ENCODE measurements at regions not wholly inside any gene's neighbourhood (a gene's known extent, or its start where the extent isn't known, plus 50 kb on each side); places are given as distances from the start of the nearest gene placed in this dataset.

GRCh38 chr14:101380512-101380911, 180.8 kb upstream of the DIO3 start (continued):
- TF ChIP-seq MXI1 (IDR thresholded peaks at IDR 0.05; ENCODE audit: borderline replicate concordance, low read depth, low read length) (no peak), MYNN (CRISPR knock-in tag; IDR thresholded peaks at IDR 0.05; ENCODE audit: low read depth) (no peak), SAP130 (CRISPR knock-in tag; IDR thresholded peaks at IDR 0.05; ENCODE audit: low read depth) (no peak), NFIB (CRISPR knock-in tag; IDR thresholded peaks at IDR 0.05; ENCODE audit: borderline replicate concordance) (no peak)

DNA sequence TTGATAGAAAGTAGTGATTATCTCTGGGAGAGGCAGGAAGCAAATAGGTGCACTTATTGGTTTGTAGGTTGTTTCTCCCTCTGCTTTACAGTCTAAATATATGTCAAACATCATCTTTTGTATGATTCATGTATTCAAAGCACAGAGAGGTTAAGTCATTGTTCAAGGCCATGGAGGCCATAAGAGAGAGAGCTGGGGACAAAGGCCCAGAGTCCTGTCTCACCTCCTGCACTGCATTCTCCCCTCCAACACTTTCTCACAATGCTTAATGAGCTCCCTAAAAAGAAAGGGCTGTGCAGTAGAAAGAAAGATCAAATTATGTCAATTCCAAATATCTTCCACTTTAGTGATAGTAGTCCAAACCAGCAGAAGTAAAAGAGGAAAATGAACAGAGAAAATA, 180.4 kb upstream of the DIO3 start:
- no peak overlapping the region for H3K27ac ChIP-seq (ENCODE audit: extremely low read length, insufficient read depth, low read length)
- H3K9ac ChIP-seq (ENCODE audit: insufficient read depth, low read depth, low read length): no peak overlapping the region
- no peaks in the 10 kb centered on the region for H4K20me1 ChIP-seq (ENCODE audit: insufficient read depth, low read length)
- H3K79me2 ChIP-seq (ENCODE audit: insufficient read depth, low read length): no peaks in the 10 kb centered on the region
- peak; percentile 91 for TF ChIP-seq ZKSCAN5 (CRISPR knock-in tag; IDR thresholded peaks at IDR 0.05)
- TF ChIP-seq, protein P1, sequence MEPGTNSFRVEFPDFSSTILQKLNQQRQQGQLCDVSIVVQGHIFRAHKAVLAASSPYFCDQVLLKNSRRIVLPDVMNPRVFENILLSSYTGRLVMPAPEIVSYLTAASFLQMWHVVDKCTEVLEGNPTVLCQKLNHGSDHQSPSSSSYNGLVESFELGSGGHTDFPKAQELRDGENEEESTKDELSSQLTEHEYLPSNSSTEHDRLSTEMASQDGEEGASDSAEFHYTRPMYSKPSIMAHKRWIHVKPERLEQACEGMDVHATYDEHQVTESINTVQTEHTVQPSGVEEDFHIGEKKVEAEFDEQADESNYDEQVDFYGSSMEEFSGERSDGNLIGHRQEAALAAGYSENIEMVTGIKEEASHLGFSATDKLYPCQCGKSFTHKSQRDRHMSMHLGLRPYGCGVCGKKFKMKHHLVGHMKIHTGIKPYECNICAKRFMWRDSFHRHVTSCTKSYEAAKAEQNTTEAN (CRISPR knock-in tag; conservative IDR thresholded peaks at IDR 0.05): no peak
- ATAC-seq (no peak), FAIRE-seq (no peak), DNase-seq (ENCODE audit: low spot score) (no peak)
- no peaks in the 10 kb centered on the region for H3K27me3 ChIP-seq (ENCODE audit: control insufficient read depth in 1 of 2, insufficient read depth in 2 of 2, low read length in 2 of 2)
- CTCF ChIA-PET (ENCODE audit: low intra/inter-chr PET ratio, low total read pairs): no interaction called here
- H3K4me3 ChIP-seq (replicated peaks in 1 of 3; ENCODE audit: insufficient read depth in 1 of 3, low read depth in 2 of 3, low read length in 3 of 3): no peak overlapping the region
- BruUV-seq (replicated peaks): no TSS peak
- no peak overlapping the region for H2AFZ ChIP-seq (ENCODE audit: low read length)
- no peak overlapping the region for H3K4me2 ChIP-seq (ENCODE audit: low read depth, low read length)
- no peaks in the 10 kb centered on the region for H3K36me3 ChIP-seq (replicated peaks in 1 of 2; ENCODE audit: control insufficient read depth in 1 of 2, insufficient read depth in 2 of 2, low read length in 2 of 2)
- peaks cover 14% of the 10 kb centered on the region; the same call in 1 of the 2 replicates for H3K9me3 ChIP-seq (ENCODE audit: low read length)
- POLR2A ChIA-PET: no interaction called here
- intact Hi-C loops (cut with micrococcal nuclease; ENCODE audit: unreplicated experiment): no loop called here
- in situ Hi-C loops (cut with HindIII; ENCODE audit: extremely low pct_ligation_motif_present, low pct_unique_long_range_greater_than_20kb): no loop called here
- no peaks in the 10 kb centered on the region for H3K4me1 ChIP-seq (ENCODE audit: insufficient read depth, low read length)

- Histone ChIP-seq H3K36me3 (replicated peaks in 1 of 2; ENCODE audit: control insufficient read depth in 1 of 2, insufficient read depth in 2 of 2, low read length in 2 of 2) (no peaks in the 10 kb centered on the region), H3K27ac (ENCODE audit: extremely low read length, insufficient read depth, low read length) (no peak overlapping the region), H3K4me2 (ENCODE audit: low read depth, low read length) (no peak overlapping the region), H3K4me1 (ENCODE audit: insufficient read depth, low read length) (no peaks in the 10 kb centered on the region), H4K20me1 (ENCODE audit: insufficient read depth, low read length) (no peaks in the 10 kb centered on the region), H3K9ac (ENCODE audit: insufficient read depth, low read depth, low read length) (no peak overlapping the region), H2AFZ (ENCODE audit: low read length) (no peak overlapping the region), H3K9me3 (ENCODE audit: low read length) (peaks cover 14% of the 10 kb centered on the region; the same call in 1 of the 2 replicates), H3K27me3 (ENCODE audit: control insufficient read depth in 1 of 2, insufficient read depth in 2 of 2, low read length in 2 of 2) (no peaks in the 10 kb centered on the region), H3K79me2 (ENCODE audit: insufficient read depth, low read length) (no peaks in the 10 kb centered on the region), H3K4me3 (replicated peaks in 1 of 3; ENCODE audit: insufficient read depth in 1 of 3, low read depth in 2 of 3, low read length in 3 of 3) (no peak overlapping the region)
- TF ChIP-seq BRD4 (CRISPR knock-in tag; IDR thresholded peaks at IDR 0.05) (no peak), RCOR2 (CRISPR knock-in tag; IDR thresholded peaks at IDR 0.05) (no peak), ZNF317 (CRISPR knock-in tag; IDR thresholded peaks at IDR 0.05) (peak; percentile 99), ZFP91 (CRISPR knock-in tag; IDR thresholded peaks at IDR 0.05; ENCODE audit: borderline replicate concordance) (no peak), ZNF18 (CRISPR knock-in tag; IDR thresholded peaks at IDR 0.05; ENCODE audit: insufficient replicate concordance) (no peak), ZNF563 (CRISPR knock-in tag; IDR thresholded peaks at IDR 0.05) (no peak)
- in situ Hi-C loops (cut with HindIII; ENCODE audit: extremely low pct_ligation_motif_present, low pct_unique_long_range_greater_than_20kb) (no loop called here), intact Hi-C loops (cut with micrococcal nuclease; ENCODE audit: unreplicated experiment) (no loop called here)
- WGBS (ENCODE audit: low lambda C conversion rate): 11% methylated on average over 2 of the region's 2 CpGs
- DNase-seq (ENCODE audit: low spot score) (no peak), FAIRE-seq (no peak), ATAC-seq (no peak)
- POLR2A ChIA-PET: no interaction called here
- BruUV-seq (replicated peaks): no TSS peak
- CTCF ChIA-PET (ENCODE audit: low intra/inter-chr PET ratio, low total read pairs): no interaction called here
Measured at GRCh38 chr14:101383737-101384338, 177.5 kb upstream of the DIO3 start.
